DND-41 (cell line): ENCODE measurements at regions not wholly inside any gene's neighbourhood (a gene's known extent, or its start where the extent isn't known, plus 50 kb on each side); places are given as distances from the start of the nearest gene placed in this dataset.

ENCODE experiments used
- CTCF ChIP-seq: IDR thresholded peaks from 2 replicates; pipeline ENCODE4 v1.5.1; 2012; ENCODE audit warnings: borderline replicate concordance, low read length, moderate library complexity, mild to moderate bottlenecking; ENCODE audit not compliant: poor library complexity, severe bottlenecking; ENCODE audit errors: extremely low read depth
- EZH2 ChIP-seq: IDR thresholded peaks from 3 replicates; pipeline ENCODE4 v1.6.1; 2012; ENCODE audit warnings: borderline replicate concordance, low read depth, mild to moderate bottlenecking, moderate library complexity, low read length, inconsistent platforms; ENCODE audit not compliant: severe bottlenecking

- TF ChIP-seq CTCF (no peak), EZH2 (no peak)
Measured at GRCh38 chr12:42905419-42905705, 315.8 kb upstream of the PRICKLE1 start.
